GM19324 (cell line): ENCODE measurements at regions not wholly inside any gene's neighbourhood (a gene's known extent, or its start where the extent isn't known, plus 50 kb on each side); places are given as distances from the start of the nearest gene placed in this dataset.

ENCODE experiments used
- ATAC-seq: cut with Tn5 transposase; IDR thresholded peaks from one replicate; pipeline ENCODE4 v1.9.1; 2021; ENCODE audit warnings: mild to moderate bottlenecking, moderate library complexity; ENCODE audit not compliant: unreplicated experiment, low FRiP score

- ATAC-seq, result no peak
Observed at GRCh38 chr15:62981071-62981470, 61.5 kb upstream of the TPM1 start.

DNA sequence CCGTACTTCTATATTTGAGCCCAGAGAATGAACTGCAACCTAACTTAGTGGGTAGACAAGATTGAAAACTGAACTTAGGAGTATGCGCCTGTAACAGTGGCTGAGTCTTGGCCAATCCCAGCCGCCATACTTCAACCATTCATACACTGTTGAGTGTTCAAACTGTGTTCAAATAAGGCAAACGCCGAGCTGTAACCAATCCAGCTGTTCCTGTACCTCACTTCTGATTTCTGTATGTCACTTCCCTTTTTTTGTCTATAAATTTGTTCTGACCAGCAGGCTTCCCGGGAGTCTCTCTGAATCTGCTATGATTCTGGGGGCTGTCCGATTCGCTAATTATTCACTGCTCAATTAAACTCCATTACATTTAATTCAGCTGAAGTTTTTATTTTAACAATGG is 58.6 kb upstream of the TPM1 start:
- ATAC-seq, result no peak

- no peak for ATAC-seq
Observed at GRCh38 chr15:62985768-62986167, 56.8 kb upstream of the TPM1 start.

- no peak for ATAC-seq
Observed at GRCh38 chr15:62986948-62987347, 55.6 kb upstream of the TPM1 start.

GRCh38 chr15:62988701-62989100 is 53.8 kb upstream of the TPM1 start:
- no peak for ATAC-seq

DNA sequence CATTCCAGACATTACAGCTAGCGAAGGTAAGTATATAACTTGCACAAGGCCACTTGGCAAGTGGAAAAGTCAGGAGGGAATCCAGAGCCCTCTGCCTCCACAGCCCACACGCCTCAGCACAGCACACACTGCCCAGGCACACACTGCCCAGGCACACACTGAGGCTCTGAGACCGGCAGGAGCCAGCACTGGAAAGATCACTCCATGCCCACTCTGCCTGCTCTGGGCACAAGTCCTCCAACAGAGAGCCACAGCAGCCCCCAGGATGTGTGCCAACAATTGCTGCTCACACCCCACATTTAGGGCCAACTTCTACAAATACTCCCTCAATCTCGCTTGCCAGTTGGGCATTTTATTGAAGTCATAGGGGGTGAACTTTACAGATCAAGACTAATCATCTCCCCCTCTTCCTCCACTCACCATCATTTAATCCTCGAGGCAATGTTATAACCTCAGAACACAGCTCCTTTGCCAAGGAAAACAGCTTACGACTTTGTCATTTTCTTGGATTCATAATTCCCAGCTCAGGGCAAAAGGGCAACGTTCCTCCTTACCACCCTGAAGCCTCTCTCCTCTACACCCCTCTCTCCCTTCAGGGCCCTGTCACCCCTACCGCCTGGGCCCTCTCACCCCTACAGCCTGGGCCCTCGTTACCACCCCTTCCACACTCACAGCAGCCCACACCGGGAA is 53.0 kb upstream of the TPM1 start:
- no peak for ATAC-seq

DNA sequence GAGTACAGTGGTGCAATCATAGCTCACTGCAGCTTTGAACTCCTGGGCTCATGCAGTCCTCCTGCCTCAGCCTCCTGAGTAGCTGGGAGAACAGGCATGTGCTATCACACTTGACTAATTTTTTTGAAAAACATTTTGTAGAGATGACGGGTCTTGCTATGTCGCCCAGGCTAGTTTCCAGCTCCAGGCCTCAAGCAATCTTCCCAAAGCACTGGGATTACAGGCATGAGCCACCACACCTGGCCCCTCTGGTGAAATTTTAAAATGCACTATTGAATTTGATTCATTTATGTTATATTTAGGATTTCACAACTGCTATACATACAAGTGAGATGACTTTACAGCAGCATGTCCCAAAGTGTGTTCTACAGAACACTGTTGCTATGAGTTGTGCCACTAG is 50.8 kb upstream of the TPM1 start:
- no peak for ATAC-seq

DNA sequence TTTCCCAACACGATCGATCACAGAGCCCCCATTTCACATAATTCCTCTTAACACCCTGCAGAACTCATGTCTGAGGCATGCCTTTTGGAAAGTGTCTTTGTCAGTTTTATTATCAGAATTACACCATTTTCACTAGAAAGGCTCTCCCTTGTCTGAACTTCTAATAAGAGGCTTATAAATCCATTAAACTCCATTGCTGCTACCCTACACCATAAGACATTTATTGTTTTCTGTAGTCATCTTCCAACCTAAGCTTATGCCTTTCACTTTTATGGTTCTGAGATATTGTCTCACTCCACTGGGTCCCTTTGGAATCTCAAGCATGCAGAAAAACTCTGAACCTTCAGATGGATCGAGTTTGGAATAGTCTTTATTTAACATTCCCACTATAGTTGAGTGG is 50.2 kb upstream of the TPM1 start:
- ATAC-seq, result no peak
